Activated T-helper 9 cell treated with anti-CD3 and anti-CD28 coated beads, Interleukin-2, amount 50 U/mL, for 16 hours (primary cell): ENCODE measurements at regions not wholly inside any gene's neighbourhood (a gene's known extent, or its start where the extent isn't known, plus 50 kb on each side); places are given as distances from the start of the nearest gene placed in this dataset.

Experiments
- DNase-seq: peaks from one replicate; pipeline ENCODE4 v3.0.0-alpha.2; 2020; ENCODE audit warnings: low read depth

GRCh38 chr11:80146232-80146631 lies 705.4 kb upstream of the TENM4 start:
- no peak for DNase-seq

GRCh38 chr11:80144897-80145594 lies 704.2 kb upstream of the TENM4 start:
- no peak for DNase-seq

- DNase-seq, result no peak
These were observed 696.2 kb upstream of the TENM4 start for GRCh38 chr11:80136991-80137390.

GRCh38 chr11:80129396-80129795 lies 688.6 kb upstream of the TENM4 start:
- no peak for DNase-seq

GRCh38 chr11:80122211-80122610 lies 681.4 kb upstream of the TENM4 start:
- no peak for DNase-seq

GRCh38 chr11:80118073-80118472 lies 677.2 kb upstream of the TENM4 start:
- no peak for DNase-seq

GRCh38 chr11:80116796-80117195 lies 676.0 kb upstream of the TENM4 start:
- DNase-seq, result no peak

GRCh38 chr11:80109652-80110051 lies 668.8 kb upstream of the TENM4 start:
- no peak for DNase-seq

GRCh38 chr11:80109031-80109430 lies 668.2 kb upstream of the TENM4 start:
- DNase-seq, result no peak

GRCh38 chr11:80107415-80107814 lies 666.6 kb upstream of the TENM4 start:
- DNase-seq, result no peak

- no peak for DNase-seq
These were observed 663.4 kb upstream of the TENM4 start for GRCh38 chr11:80104191-80104590.

GRCh38 chr11:80103142-80103859 lies 662.5 kb upstream of the TENM4 start:
- no peak for DNase-seq

- no peak for DNase-seq
These were observed 656.3 kb upstream of the TENM4 start for GRCh38 chr11:80097146-80097545.

GRCh38 chr11:80096736-80097135 lies 655.9 kb upstream of the TENM4 start:
- no peak for DNase-seq

GRCh38 chr11:80086496-80087055 lies 645.7 kb upstream of the TENM4 start:
- DNase-seq, result no peak

GRCh38 chr11:80085563-80085962 lies 644.7 kb upstream of the TENM4 start:
- DNase-seq, result no peak

GRCh38 chr11:80084608-80085007 lies 643.8 kb upstream of the TENM4 start:
- DNase-seq, result no peak

GRCh38 chr11:80083531-80083951 lies 642.7 kb upstream of the TENM4 start:
- no peak for DNase-seq

GRCh38 chr11:80082406-80082805 lies 641.6 kb upstream of the TENM4 start:
- DNase-seq, result no peak

- DNase-seq, result no peak
These were observed 636.3 kb upstream of the TENM4 start for GRCh38 chr11:80077113-80077512.

GRCh38 chr11:80074837-80075236 lies 634.0 kb upstream of the TENM4 start:
- no peak for DNase-seq

GRCh38 chr11:80066291-80066690 lies 625.5 kb upstream of the TENM4 start:
- DNase-seq, result no peak

- no peak for DNase-seq
These were observed 624.3 kb upstream of the TENM4 start for GRCh38 chr11:80065086-80065485.
